DMS153 treated with DMSO at 0.1 percent for 48 hours (cell line): ENCODE measurements at regions not wholly inside any gene's neighbourhood (a gene's known extent, or its start where the extent isn't known, plus 50 kb on each side); places are given as distances from the start of the nearest gene placed in this dataset.

Experiments used
- DNase-seq: peaks from one replicate; lab custom pipeline; 2025; ENCODE audit not compliant: unreplicated experiment; lab: John Stamatoyannopoulos, UW

DNA sequence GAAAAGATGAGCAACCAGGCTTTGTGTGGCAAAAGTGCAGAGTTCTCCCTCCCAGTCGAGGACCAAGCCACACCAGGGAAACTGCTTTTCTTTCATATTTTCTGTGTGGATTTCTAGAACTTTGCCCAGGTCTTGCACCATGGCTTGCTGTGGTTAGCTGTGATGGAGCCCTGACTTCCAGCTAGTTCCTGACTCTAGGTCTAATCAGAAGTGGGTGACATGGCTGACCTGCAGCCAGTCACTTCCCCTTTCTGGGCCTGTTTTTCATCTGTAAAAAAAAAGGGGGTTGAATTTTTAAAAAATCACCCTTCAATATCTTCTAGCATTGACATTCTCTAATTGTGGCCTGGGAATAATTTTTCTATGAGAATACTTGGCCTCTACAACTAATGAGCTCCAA is 491.2 kb upstream of the USP24 start:
- DNase-seq, result no peak

DNA sequence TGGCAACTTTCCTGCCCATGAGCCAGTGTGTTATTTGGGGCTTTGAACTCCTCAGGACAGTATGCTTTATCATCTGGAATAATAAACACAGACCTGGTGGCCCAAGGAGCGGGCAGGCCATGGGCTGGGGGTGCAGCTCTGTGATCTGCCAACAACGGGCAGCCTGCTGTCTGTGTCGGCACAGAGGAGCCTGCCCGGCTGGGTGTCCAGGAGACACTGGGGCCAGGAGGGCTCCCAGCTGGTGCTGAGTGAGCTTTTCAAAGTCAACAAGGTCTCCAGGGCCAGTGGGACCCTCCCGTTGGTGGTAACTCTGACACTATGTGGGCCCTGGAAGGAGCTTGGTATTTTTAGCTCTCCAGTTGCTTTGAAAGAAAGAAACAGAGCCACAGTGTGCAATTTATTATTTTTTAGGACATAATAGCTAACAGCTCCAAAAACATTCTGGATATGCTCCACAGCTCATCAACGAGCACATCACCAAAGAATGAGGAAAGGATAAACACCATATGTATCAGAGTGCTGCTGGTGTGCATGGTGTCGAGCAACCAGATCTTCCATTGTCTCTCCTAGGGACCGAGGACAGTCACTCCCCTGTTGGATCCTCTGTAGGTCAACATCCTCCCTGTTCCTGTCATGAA is 488.7 kb upstream of the USP24 start:
- no peak for DNase-seq

DNA sequence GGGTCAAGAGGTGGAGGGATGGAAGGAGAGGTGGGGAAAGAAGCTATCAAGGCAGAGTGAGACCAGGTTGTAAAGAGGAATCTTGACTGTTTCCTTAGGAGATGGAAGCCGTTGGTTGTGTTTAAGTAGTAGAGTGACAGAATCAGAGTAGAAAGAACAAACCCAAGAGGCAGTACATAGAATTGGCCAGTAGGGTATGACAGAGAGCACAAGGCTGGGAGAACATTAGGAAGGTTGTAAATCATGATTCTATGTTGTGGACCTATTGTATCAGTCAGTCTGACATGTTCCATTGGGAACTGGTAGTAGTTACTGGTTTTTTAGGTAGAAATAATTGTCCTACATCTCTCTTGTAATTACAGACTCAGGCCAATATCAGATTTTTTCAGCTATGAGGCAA is 486.9 kb upstream of the USP24 start:
- peak; percentile 5 for DNase-seq

DNA sequence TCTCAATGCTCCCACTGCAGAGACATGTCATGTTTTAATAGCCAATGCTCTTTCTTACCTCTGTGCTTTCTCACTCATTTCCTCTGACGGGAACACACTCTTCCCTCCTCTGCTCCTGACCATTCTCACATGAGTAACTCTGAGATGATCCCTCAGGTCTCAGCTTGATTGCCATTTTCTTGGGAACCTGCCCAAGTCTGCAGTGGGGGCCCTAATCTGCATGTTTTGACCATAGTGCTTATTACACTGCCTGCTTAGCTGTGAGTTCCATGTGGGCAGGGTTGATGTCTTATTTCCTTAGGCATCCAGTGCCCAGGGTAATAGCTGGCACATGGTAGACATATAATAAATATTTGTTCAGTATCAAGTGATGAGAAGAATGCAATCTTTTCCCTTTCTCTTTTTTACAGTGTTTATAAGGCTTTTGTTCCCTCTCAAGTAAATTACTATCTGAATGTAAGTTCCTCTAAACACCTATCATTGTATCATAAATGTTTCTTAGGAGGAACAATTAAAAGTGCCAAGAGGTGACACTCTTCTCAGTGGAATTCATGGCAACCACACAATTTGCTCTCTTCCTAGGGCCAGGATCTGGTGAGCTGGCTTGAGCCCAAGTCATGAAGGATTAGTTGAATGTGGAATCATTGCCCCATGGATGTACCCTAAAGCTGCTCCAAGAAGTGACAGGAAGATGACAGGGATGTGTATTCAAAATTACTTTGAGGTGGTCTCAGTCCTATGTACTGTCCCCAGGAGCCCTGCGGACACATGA is 485.4 kb upstream of the USP24 start:
- DNase-seq, result no peak

DNA sequence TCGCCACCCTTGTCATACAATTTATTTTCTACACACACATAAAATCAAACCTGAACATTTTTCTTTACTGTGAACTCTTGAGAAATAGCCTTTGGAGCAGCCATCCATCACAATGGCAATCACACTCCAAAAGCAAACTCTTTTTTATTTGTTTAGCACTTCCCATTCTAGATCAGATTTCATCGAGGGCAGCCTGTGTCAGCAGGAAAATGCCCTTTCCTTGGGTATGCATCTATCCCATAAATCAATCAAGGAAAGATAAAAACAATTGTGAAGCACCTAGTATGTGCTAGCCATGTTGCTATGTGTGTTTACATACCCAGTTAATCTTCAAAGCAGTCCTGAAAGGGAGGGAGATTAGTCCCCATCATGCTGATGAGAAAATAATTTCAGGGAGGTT is 484.1 kb upstream of the USP24 start:
- DNase-seq, result peak; percentile 65

DNA sequence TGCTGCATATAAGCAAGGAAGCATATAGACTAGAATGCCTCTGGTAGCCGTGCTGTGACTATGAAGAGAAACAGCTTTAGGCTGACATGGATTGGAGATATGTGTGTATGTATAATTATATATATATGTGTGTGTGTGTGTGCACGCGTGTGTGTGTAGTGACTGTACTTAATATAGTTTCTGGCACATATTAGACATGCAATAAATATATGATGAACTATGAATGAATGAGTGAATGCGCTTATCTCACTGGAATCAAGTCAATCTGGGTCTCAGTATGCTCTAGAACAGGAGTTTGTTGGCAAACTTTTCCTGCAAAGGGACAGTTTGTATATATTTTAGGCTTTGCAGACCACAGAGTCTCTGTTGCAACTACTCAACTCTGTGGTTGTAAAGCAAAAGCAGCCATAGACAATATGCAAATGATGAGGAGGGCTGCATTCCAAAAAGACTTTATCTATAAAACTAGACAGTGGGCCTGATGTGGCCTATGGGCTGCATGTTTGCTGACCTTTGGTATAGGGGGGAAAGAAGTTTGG is 482.9 kb upstream of the USP24 start:
- no peak for DNase-seq

DNA sequence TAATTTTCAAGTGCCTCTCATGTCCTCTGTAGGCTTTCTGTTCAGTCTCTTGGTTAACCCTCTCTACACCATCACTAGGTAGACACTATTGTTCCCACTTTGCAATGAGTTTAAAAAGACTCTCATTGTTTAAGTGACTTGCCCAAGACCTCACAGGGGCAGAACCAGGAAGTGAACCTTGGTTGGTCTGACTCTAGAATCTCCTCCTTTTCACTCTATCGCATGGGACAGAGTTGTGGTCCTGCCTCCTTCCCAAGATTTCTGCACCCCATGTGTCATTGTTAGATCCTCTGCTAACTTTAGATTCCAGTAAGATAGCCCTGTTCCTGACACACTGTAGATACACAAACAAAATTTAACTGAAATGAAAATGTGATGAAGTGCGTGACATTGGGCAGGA is 481.7 kb upstream of the USP24 start:
- DNase-seq, result no peak

DNA sequence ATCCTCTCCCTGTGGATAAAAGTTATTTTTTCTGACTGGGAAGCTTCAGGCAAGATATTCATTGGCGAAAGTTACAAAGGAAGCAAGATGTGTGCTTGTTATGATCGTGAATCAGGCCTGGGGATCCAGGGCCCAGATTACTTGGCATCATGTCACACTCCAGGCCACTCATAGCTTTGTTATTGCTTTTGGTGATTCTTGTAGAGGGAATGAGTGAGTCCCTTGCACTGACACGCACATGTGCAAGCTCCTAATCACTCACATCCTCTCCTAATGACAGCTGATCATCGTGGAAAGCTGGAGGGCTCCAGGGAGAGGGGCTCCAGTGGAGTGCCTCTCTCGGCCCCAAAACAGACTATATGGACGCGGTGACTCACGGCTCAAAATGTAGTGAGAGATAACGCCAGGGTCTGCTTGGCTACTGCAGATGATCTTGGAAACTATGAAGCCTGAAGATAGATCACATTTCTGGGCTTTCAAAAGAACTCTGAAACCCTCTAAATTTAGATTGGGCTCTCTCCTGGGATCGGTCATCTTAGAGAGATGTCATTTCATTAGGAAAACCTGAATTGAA is 481.1 kb upstream of the USP24 start:
- no peak for DNase-seq

DNA sequence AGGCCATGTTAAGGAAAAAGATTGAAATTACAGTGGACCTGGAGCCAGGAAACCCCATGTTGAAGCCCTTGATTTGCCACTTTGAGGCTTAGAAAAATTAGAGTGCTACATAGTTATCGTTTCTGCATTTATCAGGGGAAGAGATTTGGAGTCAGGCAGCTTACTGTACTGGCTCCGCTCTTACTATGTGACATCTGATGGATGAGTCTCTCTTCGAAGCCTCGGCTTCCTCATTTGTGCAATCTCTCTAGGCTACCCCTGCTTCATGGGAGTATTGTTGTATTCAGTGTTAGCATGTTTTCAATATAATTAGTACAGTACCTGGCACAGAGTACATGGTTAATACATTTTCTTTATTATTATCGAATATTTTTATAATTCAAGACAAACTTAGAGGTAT is 480.4 kb upstream of the USP24 start:
- DNase-seq, result no peak

DNA sequence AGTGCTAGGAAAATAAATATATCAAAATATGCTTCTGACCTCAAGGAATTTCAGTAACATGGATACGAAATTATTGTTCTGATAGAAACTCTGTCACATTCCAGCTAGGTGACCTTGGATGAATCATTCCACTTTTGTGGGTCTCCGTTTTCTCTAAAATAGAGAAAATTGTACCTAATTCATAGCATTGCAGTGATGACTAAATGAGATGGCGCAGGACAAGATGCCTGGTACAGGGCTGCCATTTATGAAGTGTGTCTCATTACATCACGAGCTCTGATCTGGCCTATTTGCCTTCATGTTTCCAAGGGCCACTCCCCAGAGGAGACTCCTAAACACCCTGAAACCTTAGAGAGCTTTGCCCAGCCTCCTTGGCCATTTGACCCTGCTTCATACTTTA is 480.0 kb upstream of the USP24 start:
- DNase-seq, result no peak

DNA sequence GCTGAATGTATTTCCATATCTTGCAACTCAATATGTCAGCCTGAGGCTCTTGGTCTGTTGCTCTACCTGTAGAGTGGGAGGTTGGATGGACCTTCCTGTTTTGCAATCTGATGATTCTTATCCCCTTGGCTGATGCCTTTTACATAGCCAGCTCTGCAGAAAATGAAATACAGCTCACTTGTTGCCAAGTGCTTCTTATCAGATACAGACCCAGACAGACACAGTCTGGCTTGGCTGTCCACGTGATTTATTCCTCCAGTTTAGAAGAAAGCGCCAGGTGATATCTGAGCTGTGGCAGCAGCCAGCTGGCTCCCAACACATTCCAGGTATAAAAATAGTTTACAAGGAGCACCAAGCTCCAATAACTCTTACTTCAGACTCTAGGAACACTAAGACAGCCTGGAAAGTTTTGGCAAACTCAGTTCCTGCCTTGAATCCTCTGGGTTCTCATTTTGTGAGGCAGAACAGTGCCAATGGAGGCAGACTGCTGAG is 479.2 kb upstream of the USP24 start:
- no peak for DNase-seq

DNA sequence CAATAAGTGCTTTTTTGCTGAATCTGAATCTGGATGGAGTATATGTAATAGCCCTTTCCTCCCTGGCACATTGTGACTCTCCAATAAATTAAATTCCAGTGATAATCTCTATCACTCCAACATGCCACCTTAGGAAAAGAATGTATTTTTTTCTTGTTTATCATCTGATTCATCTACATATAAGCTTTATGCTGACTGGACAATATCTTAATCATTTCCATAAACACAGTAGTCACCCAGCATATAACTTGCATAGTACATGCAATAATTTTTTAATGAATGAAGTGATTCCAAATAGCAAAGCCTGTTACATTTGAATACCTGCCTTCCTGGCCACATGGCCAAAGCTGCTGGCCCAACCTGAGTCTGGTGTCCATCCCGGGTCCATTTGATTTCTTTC is 477.6 kb upstream of the USP24 start:
- no peak for DNase-seq

DNA sequence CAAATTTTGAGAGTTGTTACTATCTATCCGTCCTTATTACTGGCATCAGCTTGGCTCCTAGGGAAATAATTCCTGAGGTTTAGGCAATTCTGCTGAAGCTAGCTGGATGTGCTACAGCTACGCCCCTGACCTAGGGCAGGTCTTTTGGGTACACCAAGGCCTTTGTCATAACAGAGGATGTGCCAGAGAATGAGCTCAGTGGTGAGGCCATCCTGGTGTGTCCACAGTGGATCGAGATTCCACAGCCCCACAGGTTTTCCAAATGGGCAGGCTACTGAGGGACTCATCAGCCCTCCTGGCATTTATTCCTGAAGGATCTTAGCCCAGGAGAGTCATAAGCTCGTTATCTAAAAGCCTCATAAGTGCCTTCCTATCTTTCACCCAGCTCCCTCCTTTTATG is 475.2 kb upstream of the USP24 start:
- DNase-seq, result no peak

DNA sequence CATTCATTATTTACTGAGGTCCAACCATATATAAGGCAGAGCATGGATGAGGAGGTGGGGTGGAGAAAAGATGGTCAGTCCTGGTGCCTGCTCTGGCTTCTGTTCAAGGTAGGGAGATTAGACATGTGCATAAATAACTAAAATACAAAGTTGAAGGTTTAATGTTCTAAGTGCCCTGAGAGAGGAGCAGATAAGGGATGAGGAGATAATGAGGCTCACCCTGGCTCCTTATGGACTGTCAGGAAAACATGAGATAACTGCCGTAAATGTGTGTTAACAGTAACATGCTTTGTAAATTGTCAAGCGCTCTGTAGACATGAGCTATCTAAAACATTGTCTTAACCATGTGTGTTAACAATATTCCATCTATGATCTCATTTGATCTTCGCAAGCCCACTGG is 474.6 kb upstream of the USP24 start:
- no peak for DNase-seq

DNA sequence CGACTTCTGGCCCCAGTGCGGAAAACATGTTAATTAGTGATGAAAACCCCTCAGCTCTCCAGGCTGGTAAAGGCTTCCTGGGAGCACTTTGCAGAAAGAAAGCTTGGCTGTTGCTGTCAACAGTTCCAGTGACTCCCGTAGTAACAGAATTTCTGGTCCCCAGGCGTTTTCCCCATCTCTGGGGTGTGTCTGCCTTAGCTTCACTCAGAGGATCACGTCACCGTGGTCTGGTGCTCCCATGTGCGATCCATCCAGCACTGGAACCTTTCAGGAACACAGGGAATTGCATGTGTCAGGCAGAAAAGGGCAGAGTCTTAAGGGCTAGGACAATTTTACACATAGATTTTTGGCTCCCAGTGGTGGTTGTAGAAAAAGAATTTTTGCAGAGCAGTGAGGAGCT is 470.4 kb upstream of the USP24 start:
- DNase-seq, result no peak

DNA sequence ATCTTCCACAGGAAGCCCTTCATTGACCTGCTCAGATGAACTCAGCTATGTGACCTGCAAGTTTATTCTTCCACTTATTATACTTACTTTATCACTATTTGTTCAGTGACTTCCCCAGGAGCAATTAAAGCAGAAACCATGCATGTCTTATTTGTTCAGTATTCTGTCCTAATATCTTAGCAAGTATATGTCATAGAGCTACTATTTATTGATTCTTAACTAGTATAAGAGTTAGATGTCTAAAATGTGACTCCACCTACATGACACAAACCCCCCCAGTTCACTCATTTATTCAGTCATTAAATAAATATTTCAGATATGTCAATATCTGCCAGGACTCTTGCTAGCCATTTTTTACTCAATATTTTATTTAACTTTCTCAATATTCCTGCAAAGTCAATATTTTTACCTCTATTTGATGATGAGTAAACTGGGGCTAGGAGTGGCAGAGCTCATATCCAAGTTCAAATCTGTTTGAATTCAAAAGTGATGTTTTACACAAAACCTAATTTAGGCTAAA is 469.0 kb upstream of the USP24 start:
- no peak for DNase-seq

DNA sequence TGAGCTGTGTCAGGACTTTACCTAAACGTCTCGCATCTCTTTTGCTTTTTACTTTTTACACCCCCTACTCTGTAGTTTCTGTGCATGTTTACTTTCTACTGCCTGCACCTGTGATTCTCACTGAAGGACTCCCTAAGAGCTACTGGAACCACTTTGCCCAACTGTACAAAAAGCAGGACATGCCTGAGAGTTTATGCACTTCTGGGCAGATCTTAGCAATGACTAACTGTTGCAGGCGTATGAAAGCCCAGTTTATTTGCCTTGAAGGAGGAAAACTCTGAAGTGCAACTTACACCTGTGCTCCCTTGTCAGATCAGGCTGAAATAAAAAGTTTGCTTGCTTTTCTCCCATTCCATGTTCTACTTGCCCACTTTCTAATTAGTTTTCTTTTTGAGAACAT is 467.0 kb upstream of the USP24 start:
- no peak for DNase-seq

DNA sequence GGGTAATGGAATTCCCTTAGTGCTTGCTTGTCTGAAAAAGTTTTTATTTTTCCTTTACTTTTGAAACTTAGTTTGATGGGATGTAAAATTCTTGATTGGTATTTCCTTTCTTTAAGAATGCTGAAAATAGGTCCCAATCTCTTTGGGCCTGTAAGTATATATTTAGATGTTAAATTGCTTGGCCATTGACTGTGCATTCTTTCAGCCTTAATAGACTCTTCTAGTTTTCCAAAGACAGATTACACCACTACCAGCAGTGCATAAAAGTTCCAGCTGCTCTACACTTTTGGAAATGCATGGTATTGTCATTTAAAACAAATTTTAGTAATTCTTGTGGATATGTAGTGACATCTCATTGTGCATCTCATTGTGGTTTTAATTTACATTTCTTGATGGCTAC is 464.8 kb upstream of the USP24 start:
- no peak for DNase-seq

DNA sequence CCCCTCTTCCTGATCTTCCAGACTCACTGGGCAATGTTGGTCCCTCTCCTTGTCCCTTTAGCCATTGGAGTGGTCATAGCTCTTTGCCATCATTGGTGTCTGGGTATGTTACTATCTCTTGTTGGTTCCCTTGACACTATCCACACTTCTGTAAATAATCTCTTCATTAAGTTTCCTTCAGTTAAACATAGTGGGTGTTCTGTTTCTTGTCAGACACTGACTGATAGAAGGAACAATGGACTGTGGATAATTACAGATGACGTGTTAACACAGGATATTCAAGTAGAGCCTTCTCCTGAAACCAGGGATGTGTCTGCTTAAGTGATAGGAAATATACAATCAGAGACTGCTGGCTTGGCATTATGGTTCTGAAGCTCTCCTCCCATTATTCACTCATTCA is 458.3 kb upstream of the USP24 start:
- DNase-seq, result no peak

DNA sequence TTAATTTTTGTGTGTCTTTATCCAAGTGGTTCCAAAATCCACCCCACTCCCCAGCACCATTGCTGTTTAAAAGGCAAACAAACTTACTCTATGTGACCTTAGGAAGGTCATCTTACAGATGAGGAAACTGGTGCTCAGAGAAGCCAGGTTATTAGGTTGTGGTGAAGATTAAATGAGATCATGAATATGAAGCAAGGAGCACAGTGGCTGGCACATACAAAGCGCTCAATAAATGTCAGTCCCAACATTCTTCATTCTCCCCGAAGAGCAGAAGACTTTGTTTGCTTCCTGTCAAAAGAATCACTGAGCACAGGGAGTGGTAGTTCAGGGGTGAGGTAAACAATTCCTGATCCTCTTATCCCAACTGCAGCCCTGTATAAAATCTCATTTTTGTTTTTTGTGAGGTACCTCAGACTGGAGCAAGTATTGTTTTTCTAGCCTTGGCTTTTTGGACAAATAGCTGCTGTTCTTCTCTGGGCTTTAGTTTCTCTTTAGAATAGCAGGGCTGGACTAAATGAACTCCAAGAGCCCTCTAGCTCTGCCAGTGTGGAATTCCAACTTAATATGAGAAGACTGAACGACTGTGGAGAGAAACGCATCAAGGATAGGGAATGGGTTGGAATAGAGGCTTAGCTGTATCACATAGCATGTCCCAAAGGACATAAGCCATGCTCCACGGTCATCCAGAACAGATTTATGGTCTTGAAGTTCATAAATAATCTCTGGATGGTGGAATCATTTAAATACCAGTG is 455.3 kb upstream of the USP24 start:
- DNase-seq, result no peak

DNA sequence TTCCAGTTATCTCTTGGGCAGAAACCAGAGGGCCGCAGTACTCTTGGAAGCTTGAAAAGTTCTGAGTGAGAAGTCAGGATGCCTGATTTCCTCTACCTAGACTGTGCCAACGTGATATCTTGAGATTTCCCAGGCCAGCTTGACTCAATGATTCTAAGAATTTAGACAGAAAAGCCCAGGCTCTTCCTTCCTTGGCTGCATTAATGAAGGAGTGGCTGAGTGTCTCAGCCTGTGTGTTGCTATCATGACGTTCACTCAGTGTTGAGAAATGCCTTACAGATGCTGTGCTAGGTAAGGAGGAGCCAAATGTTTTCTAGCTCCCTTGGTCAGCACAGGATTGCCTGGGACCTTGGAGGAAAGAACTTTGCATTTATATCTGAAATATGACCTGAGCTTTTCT is 454.1 kb upstream of the USP24 start:
- no peak for DNase-seq
